Activated CD4-positive, alpha-beta T cell treated with anti-CD3 and anti-CD28 coated beads for 36 hours (primary cell): ENCODE measurements at regions not wholly inside any gene's neighbourhood (a gene's known extent, or its start where the extent isn't known, plus 50 kb on each side); places are given as distances from the start of the nearest gene placed in this dataset.

Experiments
- ATAC-seq: fragments of 200-7000 bp; cut with Tn5 transposase; one replicate; pipeline ENCODE4 v1.10.0; 2021; ENCODE audit warnings: mild to moderate bottlenecking, moderate library complexity
- CTCF ChIA-PET: fragments of 350-600 bp; sonication (Branson Sonifier 250); formaldehyde crosslinking; loops from one replicate; lab custom pipeline; 2021; ENCODE audit warnings: antibody characterized with exemption; lab: Charles Lee
- POLR2A ChIA-PET: fragments of 350-600 bp; sonication (Branson Sonifier 250); formaldehyde crosslinking; loops from one replicate; lab custom pipeline; 2021; ENCODE audit warnings: antibody characterized with exemption, inconsistent platforms; lab: Charles Lee
- DNase-seq: peaks from one replicate; pipeline ENCODE4 v3.0.0-alpha.2; 2020
- H3K27ac Mint-ChIP-seq: one replicate; pipeline ENCODE4 v1.8.0; 2021; ENCODE audit warnings: mixed read lengths
- H3K27me3 Mint-ChIP-seq: one replicate; pipeline ENCODE4 v1.8.0; 2021; ENCODE audit warnings: mixed read lengths
- H3K36me3 Mint-ChIP-seq: one replicate; pipeline ENCODE4 v1.8.0; 2021; ENCODE audit warnings: low read depth, mixed read lengths
- H3K4me1 Mint-ChIP-seq: one replicate; pipeline ENCODE4 v1.8.0; 2021; ENCODE audit warnings: mixed read lengths
- H3K4me3 Mint-ChIP-seq: one replicate; pipeline ENCODE4 v1.8.0; 2021; ENCODE audit warnings: mild to moderate bottlenecking, moderate library complexity, mixed read lengths
- H3K9me3 Mint-ChIP-seq: one replicate; pipeline ENCODE4 v1.8.0; 2021; ENCODE audit warnings: low read depth, mixed read lengths
- intact Hi-C, 2 experiments: fragments of 100-400 bp; cut with DNase I in 1 of 2; cut with micrococcal nuclease in 1 of 2; formaldehyde crosslinking; loops; one replicate each; pipeline versions ENCODE4 v1.14.2 to v1.15.1; 2022 to 2024; cut with DNase I, micrococcal nuclease

- H3K27ac Mint-ChIP-seq: no peak overlapping the region
- no peaks in the 10 kb centered on the region for H3K36me3 Mint-ChIP-seq
- peaks cover 14% of the 10 kb centered on the region for H3K27me3 Mint-ChIP-seq
- no peaks in the 10 kb centered on the region for H3K9me3 Mint-ChIP-seq
- H3K4me3 Mint-ChIP-seq: no peak overlapping the region
- H3K4me1 Mint-ChIP-seq: no peaks in the 10 kb centered on the region
- DNase-seq: no peak
- intact Hi-C loops: loop anchor here in 1 of 2 experiments (5.0 kb wide), 1 partner anchor 257 kb away; no protein-coding TSS in a partner anchor
- ChIA-PET CTCF (interaction anchor here (2.0 kb wide), 1 partner anchor 54 kb away, joined by 5 read pairs; no protein-coding TSS in a partner anchor), POLR2A (no interaction called here)
- ATAC-seq: no peak
These were observed 90.6 kb upstream of the OSMR start for GRCh38 chr5:38755181-38755580.

GRCh38 chr5:38756068-38756467 lies 89.7 kb upstream of the OSMR start:
- no peaks in the 10 kb centered on the region for H3K36me3 Mint-ChIP-seq
- intact Hi-C loops: loop anchor here in 1 of 2 experiments (5.0 kb wide), 1 partner anchor 256 kb away; no protein-coding TSS in a partner anchor
- peaks cover 12% of the 10 kb centered on the region for H3K27me3 Mint-ChIP-seq
- no peak overlapping the region for H3K4me3 Mint-ChIP-seq
- DNase-seq: no peak
- H3K9me3 Mint-ChIP-seq: no peaks in the 10 kb centered on the region
- no peak overlapping the region for H3K27ac Mint-ChIP-seq
- no peak for ATAC-seq
- ChIA-PET POLR2A (no interaction called here), CTCF (interaction anchor here (2.0 kb wide), 1 partner anchor 53 kb away, joined by 5 read pairs; no protein-coding TSS in a partner anchor)
- H3K4me1 Mint-ChIP-seq: no peaks in the 10 kb centered on the region

GRCh38 chr5:38757451-38758245 lies 88.2 kb upstream of the OSMR start:
- ChIA-PET CTCF (interaction anchor here (0.8 kb wide), 1 partner anchor 164 kb away, joined by 3 read pairs; no protein-coding TSS in a partner anchor), POLR2A (no interaction called here)
- Mint-ChIP-seq H3K27me3 (peaks cover 12% of the 10 kb centered on the region), H3K4me3 (no peak overlapping the region), H3K9me3 (no peaks in the 10 kb centered on the region), H3K36me3 (no peaks in the 10 kb centered on the region), H3K27ac (no peak overlapping the region), H3K4me1 (no peaks in the 10 kb centered on the region)
- ATAC-seq (no peak), DNase-seq (no peak)
- intact Hi-C loops: loop anchor here in 1 of 2 experiments (5.0 kb wide), 1 partner anchor 255 kb away; no protein-coding TSS in a partner anchor

DNA sequence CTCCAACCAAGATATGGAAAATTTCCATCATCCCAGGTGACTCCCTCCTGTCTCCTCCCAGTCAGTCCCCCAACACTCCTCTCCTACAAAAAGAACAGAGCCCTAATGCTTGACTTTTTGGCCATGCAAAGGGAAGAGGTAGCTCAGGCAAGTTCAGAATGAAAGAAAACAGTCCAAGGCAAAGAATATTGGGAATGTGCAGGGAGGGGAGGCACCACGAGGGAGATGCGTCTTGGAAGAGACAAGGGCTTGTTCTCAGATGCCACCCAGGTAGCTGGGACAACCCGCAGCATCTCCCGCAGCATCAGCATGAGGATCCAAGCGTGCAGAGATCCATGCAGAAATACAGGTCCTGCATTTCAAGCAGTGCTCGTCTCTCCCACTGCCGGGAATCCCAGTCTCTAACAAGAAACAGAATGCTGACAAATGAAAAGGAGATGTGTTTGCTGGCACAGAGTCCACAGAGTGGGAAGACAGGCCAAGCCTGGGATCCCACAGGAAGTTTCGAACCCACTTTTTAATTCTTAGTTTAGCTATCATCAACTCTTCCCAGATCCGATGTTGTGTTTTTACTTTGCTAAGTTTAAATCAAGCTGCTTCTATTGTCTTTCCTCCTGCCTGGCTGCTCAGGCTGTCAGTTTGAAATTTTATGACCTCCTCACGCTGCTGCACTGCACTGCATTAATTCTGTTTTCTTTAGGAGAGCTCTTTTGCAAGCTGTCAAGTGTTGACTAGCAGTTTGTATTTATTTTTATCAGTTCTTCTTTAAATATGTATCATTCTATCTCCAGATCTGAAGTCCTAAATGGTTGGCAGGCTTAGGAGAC lies 86.8 kb upstream of the OSMR start:
- POLR2A ChIA-PET: interaction anchor here (0.6 kb wide), 1 partner anchor 12 kb away, joined by 4 read pairs; no protein-coding TSS in a partner anchor
- H3K9me3 Mint-ChIP-seq: no peaks in the 10 kb centered on the region

DNA sequence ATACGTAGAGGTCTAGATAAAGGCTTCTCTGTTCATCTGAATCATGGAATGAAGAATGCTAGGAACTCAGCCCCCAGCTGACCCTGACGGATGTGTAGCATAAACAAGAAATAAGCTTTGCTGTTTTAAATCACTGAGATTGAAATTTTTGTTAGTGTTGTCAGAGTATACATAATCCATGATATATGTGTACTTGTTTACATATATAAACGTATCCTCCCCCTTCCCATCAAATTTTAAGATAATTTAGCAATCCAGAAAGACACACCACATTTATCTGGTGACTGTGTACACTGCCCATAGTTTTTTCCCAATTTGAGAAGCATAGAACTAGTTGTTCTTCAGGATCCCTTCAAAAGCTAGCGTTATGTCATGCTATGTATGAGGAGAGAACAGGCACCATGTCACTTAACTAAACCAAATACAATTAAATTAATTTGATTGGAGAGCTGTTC lies 80.8 kb upstream of the OSMR start:
- Mint-ChIP-seq H3K27me3 (peaks cover 10% of the 10 kb centered on the region), H3K36me3 (no peaks in the 10 kb centered on the region), H3K4me3 (no peak overlapping the region), H3K27ac (no peak overlapping the region), H3K9me3 (no peaks in the 10 kb centered on the region), H3K4me1 (no peaks in the 10 kb centered on the region)
- DNase-seq: no peak
- intact Hi-C loops: no loop called here
- ATAC-seq: no peak
- ChIA-PET POLR2A (no interaction called here), CTCF (interaction anchor here (0.8 to 1.7 kb wide), 2 partner anchors 63 to 77 kb away, joined by 4 to 5 read pairs; no protein-coding TSS in a partner anchor)

More for the DNA sequence above, 86.8 kb upstream of the OSMR start:
- DNase-seq (no peak), ATAC-seq (no peak)
- H3K27me3 Mint-ChIP-seq: peaks cover 14% of the 10 kb centered on the region
- CTCF ChIA-PET: interaction anchor here (0.6 to 0.7 kb wide), 2 partner anchors 17 to 374 kb away, joined by 3 read pairs; no protein-coding TSS in a partner anchor
- H3K4me3 Mint-ChIP-seq: no peak overlapping the region
- no peaks in the 10 kb centered on the region for H3K36me3 Mint-ChIP-seq
- no peaks in the 10 kb centered on the region for H3K4me1 Mint-ChIP-seq
- H3K27ac Mint-ChIP-seq: no peak overlapping the region
- intact Hi-C loops: loop anchor here in 1 of 2 experiments (5.0 kb wide), 1 partner anchor 253 kb away; no protein-coding TSS in a partner anchor

DNA sequence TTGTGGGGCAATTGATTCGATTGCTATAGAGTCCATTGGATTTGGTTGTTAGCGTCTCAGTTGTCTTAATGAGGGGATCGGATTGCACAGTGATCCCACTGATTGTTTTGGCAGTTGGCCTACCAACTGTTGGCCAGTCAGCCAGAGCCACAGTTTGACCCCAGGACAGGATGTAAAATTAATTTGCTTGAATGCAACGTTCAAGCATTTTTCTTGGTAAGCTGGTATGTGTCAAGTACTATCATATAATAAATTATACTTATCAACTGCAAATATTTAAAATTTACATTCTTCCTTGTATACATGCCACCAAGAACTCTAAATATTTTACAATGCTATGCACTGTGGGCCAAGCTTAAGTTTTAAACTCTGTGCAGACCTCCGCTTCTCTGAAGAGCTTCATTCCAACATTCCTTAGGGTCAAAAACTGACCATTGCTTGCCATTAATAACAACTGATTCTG lies 80.4 kb upstream of the OSMR start:
- CTCF ChIA-PET: interaction anchor here (0.8 to 1.7 kb wide), 2 partner anchors 62 to 77 kb away, joined by 4 to 5 read pairs; no protein-coding TSS in a partner anchor
- no peak for DNase-seq
- peaks cover 7% of the 10 kb centered on the region for H3K27me3 Mint-ChIP-seq
- H3K27ac Mint-ChIP-seq: no peak overlapping the region
- no peaks in the 10 kb centered on the region for H3K9me3 Mint-ChIP-seq
- intact Hi-C loops: no loop called here
- no peak for ATAC-seq
- POLR2A ChIA-PET: no interaction called here
- no peak overlapping the region for H3K4me3 Mint-ChIP-seq
- H3K36me3 Mint-ChIP-seq: no peaks in the 10 kb centered on the region
- no peaks in the 10 kb centered on the region for H3K4me1 Mint-ChIP-seq

DNA sequence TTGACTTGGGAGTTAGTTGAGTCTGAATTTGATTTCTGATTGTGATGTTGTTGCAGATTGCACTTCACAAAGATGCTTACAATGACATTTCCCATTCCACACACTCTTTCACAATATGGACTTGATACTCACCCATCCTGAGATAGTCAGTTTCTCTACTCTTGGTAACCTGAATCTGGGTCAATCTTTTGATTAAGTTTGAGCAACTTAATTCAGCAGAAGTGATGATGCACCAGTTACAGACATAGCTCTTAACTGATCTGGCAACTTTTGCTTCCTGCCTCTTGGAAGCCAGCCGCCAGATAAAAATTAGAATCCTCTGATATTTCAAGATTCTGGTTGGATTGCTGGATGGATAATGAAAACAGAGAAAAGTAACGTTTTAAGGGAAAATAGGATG lies 79.7 kb upstream of the OSMR start:
- Mint-ChIP-seq H3K36me3 (no peaks in the 10 kb centered on the region), H3K27ac (no peak overlapping the region), H3K9me3 (no peaks in the 10 kb centered on the region), H3K27me3 (peaks cover 7% of the 10 kb centered on the region), H3K4me3 (no peak overlapping the region), H3K4me1 (no peaks in the 10 kb centered on the region)
- ChIA-PET CTCF (interaction anchor here (1.7 kb wide), 1 partner anchor 62 kb away, joined by 4 read pairs; no protein-coding TSS in a partner anchor), POLR2A (no interaction called here)
- intact Hi-C loops: no loop called here
- ATAC-seq (no peak), DNase-seq (no peak)

DNA sequence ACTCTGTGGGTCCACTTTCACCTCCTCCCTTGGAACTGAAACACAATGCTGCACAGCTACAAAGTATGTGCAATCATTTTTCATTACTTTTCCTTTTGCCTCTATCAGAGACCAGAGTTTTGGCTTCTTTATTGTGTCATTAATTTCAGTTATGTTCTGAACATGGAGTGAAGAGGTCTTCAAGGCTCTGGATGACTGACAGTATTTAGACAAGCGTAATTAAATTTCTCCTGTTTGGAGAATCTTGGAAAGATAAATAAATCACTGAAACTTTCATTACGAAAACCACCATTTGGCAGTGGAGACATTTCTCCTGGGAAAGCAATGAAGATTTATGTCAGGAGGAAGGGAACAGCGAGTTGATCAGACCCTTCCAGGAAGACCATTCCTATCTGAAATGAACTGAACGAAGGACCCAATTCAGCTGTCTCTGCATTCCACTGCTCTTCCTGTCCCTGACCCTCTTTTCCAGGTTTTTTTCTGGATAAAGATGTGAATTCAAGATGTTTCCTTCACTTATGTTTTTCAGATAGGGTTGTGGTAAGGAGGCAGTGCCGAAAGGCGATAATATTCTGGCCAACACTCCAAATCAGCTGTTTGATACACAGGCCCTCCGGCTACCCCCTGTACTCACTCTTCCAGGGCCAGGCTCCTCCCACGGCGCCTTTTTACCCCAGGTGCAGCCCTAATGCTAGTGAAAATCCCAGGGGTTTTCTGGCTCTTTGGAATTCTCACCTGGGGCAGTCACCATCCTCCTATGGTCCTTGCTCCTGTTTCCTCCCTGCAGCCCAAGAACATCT lies 77.2 kb upstream of the OSMR start:
- no peak for DNase-seq
- intact Hi-C loops: no loop called here
- no peaks in the 10 kb centered on the region for H3K9me3 Mint-ChIP-seq
- peaks cover 16% of the 10 kb centered on the region for H3K27me3 Mint-ChIP-seq
- H3K4me1 Mint-ChIP-seq: no peaks in the 10 kb centered on the region
- H3K36me3 Mint-ChIP-seq: no peaks in the 10 kb centered on the region
- no peak for ATAC-seq
- ChIA-PET CTCF (interaction anchor here (0.7 to 1.8 kb wide), 3 partner anchors 41 to 1531 kb away, joined by 3 to 4 read pairs (median 3); no protein-coding TSS in a partner anchor), POLR2A (no interaction called here)
- no peak overlapping the region for H3K4me3 Mint-ChIP-seq
- no peak overlapping the region for H3K27ac Mint-ChIP-seq

- Mint-ChIP-seq H3K4me3 (no peak overlapping the region), H3K36me3 (no peaks in the 10 kb centered on the region), H3K9me3 (no peaks in the 10 kb centered on the region), H3K4me1 (no peaks in the 10 kb centered on the region), H3K27ac (no peak overlapping the region), H3K27me3 (peaks cover 20% of the 10 kb centered on the region)
- ChIA-PET POLR2A (no interaction called here), CTCF (no interaction called here)
- ATAC-seq (no peak), DNase-seq (no peak)
- intact Hi-C loops: no loop called here
These were observed 73.3 kb upstream of the OSMR start for GRCh38 chr5:38772471-38772870.

- peaks cover 16% of the 10 kb centered on the region for H3K27me3 Mint-ChIP-seq
- H3K4me1 Mint-ChIP-seq: no peaks in the 10 kb centered on the region
- no peak for DNase-seq
- intact Hi-C loops: no loop called here
- ChIA-PET CTCF (interaction anchor here (0.7 kb wide), 1 partner anchor 16 kb away, joined by 3 read pairs; no protein-coding TSS in a partner anchor), POLR2A (no interaction called here)
- H3K9me3 Mint-ChIP-seq: no peaks in the 10 kb centered on the region
- H3K36me3 Mint-ChIP-seq: no peaks in the 10 kb centered on the region
- ATAC-seq: no peak
- no peak overlapping the region for H3K27ac Mint-ChIP-seq
- no peak overlapping the region for H3K4me3 Mint-ChIP-seq
These were observed 70.5 kb upstream of the OSMR start for GRCh38 chr5:38775218-38775840.
